ENCODE measurements at regions not wholly inside any gene's neighbourhood (a gene's known extent, or its start where the extent isn't known, plus 50 kb on each side); places are given as distances from the start of the nearest gene placed in this dataset.
"Not testable (repeated sequence)": the region's sequence is repeated elsewhere in the genome, so short reads cannot be mapped to it uniquely, and the experiment has no call there.

GRCh38 chr4:28475381-28475780, 1614.7 kb downstream of the STIM2 start:
- DNase-seq (ENCODE audit: low spot score), result no peak

- no peak for DNase-seq (ENCODE audit: low spot score)
Observed at GRCh38 chr4:28479666-28480065, 1619.0 kb downstream of the STIM2 start.

GRCh38 chr4:28481565-28481964, 1620.9 kb downstream of the STIM2 start:
- DNase-seq (ENCODE audit: low spot score), result no peak

GRCh38 chr4:28482580-28483270, 1622.1 kb downstream of the STIM2 start:
- DNase-seq (ENCODE audit: low spot score), result no peak

DNA sequence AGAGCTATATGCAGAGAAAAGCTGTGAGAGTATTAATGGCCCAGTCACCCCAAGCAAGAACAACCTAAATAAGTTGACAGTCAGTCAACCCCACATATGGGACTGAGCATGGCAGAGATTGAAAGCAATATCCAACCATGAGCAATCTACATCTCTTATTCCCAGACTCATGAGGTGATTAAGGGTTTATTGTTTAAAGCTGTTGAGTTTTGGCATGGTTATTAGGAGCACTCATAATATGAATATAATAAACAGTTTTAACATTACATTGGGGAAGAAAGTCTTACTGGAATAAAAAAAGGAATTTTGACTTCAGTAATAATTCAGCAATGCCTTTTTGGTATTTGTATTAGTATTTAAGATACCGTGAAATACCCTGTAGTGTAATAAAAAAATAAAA, 1627.4 kb downstream of the STIM2 start:
- no peak for DNase-seq (ENCODE audit: low spot score)

DNA sequence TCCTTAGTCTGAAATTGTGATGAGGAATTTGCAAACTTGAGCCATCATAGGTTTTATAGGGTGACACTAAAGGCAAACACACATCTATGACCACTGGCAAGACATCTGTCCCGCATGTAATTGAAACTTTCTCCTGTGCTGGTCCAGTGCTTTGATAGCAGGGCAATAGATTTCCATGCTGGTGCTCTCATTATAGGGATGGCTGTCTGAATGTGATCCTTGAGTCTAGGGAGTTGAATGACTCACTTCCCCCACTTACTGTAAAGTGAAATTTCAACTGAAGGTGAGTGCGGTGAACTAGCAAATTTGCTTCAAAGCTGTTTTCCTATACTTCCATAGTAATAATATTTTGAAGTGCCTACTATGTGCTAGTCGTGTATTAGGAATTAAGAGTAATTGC, 1630.0 kb downstream of the STIM2 start:
- no peak for DNase-seq (ENCODE audit: low spot score)

- no peak for DNase-seq (ENCODE audit: low spot score)
Observed at GRCh38 chr4:28505064-28505463, 1644.4 kb downstream of the STIM2 start.

- no peak for DNase-seq (ENCODE audit: low spot score)
Observed at GRCh38 chr4:28508636-28509035, 1648.0 kb downstream of the STIM2 start.

- DNase-seq (ENCODE audit: low spot score), result not testable (repeated sequence)
Observed at GRCh38 chr4:28514766-28515165, 1654.1 kb downstream of the STIM2 start.

GRCh38 chr4:28518561-28519165, 1658.0 kb downstream of the STIM2 start:
- no peak for DNase-seq (ENCODE audit: low spot score)

DNA sequence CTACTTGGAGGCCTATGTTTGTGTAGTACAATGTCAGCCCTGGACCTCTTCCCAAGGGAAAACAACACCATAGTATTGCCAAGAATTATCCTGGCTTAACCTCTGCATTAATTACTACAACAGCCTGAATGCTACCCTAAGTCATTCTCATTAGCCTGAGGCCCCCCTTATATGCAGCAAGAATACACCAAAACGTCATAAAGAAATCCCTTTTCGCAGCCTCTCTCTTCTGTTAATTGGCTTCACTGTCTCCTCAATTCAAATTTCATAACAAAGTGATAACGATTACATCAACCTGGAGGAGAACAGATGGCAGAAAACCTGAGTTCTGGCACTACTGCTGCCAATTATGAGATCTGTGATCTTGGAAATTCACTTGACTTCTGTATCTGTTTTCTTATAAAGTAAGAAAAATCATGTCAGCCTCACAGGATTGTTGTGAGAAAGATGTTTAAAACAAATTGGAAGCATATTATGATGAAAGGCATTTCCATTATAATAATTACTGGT, 1663.1 kb downstream of the STIM2 start:
- DNase-seq (ENCODE audit: low spot score), result no peak

DNA sequence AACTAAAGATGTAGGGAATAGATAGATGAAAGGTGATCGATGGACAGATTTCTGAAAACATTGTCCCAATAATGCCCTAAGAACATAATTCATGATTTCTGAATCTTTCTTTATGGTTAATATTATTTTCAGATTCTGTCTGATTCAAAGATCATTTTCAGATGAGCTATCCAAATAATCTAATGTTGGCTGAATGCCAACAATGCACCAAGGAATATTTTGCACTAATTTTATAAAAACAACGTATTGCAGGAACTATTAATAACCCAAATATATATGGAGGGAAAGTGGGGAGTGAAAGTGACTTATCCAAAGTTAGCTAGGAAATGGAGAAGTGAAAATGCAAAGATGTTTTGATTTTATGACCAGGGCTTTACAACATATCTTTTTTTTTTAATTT, 1675.5 kb downstream of the STIM2 start:
- no peak for DNase-seq (ENCODE audit: low spot score)

- DNase-seq (ENCODE audit: low spot score), result peak; percentile 11
Observed at GRCh38 chr4:28545986-28546385, 1685.3 kb downstream of the STIM2 start.

DNA sequence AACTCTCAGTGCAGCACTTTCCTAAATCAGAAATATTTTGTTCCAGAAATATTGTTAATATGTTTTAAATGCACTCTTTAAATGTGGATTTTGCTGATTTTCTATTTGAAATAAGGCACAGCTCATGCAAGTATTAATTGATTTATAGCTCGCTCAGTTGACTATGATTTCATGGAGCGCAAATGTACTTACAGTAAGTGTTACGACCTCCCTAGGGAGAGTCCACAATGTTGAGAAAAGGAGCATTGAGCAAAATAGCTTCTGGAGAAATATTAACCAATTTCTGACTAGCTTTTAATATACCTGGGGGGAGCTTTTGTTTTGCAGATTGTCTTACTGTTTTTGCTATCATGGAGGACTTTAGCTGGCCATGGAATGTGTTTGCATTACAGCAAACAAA, 1687.5 kb downstream of the STIM2 start:
- no peak for DNase-seq (ENCODE audit: low spot score)

GRCh38 chr4:28548594-28548993, 1688.0 kb downstream of the STIM2 start:
- DNase-seq (ENCODE audit: low spot score), result no peak

DNA sequence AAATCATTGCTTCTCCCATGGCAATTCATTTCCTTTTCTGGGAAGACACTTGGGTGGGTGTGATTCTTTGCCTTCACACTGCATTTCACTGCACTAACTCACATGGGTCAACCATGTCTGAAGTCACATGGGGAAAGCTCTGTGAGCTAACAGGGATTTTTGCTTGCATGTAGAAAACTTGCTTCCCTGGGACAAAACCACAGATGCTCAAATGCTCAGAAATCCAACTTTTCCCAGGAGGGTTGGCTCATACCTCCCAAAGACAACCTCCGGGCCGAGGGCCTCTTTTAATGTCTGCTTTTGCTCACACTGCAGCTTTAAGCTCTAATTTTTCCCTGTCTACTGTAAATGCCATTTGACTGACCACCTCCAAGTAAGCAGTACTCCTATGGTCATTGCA, 1695.2 kb downstream of the STIM2 start:
- no peak for DNase-seq (ENCODE audit: low spot score)

GRCh38 chr4:28557755-28558154, 1697.1 kb downstream of the STIM2 start:
- no peak for DNase-seq (ENCODE audit: low spot score)

GRCh38 chr4:28558895-28559294, 1698.3 kb downstream of the STIM2 start:
- no peak for DNase-seq (ENCODE audit: low spot score)

GRCh38 chr4:28562913-28563312, 1702.3 kb downstream of the STIM2 start:
- DNase-seq (ENCODE audit: low spot score), result no peak

DNA sequence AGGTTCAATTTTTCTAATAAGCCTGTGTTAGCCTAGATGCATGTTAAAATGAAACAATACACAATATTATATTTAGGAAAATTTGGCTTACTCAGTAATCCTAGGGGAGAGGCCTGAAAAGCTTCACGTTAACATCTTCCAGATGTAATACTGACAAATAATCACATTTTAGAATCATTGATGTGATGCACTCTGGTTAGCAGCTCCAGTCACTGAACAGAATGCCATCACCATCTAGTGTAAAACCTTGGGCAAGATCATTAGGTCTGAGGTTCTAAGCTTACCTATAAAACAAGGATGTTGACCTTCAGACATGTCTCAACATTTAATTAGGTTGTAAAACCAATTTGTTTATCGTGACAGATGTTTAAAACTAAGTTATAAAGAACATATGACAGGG, 1704.8 kb downstream of the STIM2 start:
- no peak for DNase-seq (ENCODE audit: low spot score)

DNA sequence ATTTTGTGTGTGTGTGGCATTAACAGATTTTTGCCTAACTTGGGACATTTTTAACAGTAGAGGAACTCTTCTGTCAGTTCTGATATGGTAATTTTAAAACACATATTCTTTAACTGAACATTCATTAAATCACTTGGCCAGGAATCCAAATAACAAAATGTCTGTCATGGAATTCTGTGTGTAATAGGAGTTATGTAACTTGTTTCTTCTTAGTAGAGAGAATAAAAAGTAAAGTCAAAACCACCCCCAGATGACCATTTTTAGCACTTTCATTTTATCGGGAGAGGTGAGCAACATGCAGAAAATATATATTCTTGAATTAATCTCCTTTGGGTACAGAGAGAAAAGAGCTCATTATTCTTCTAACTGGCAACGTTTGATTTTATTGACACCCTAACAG, 1740.3 kb downstream of the STIM2 start:
- no peak for DNase-seq (ENCODE audit: low spot score)

GRCh38 chr4:28621591-28621990, 1761.0 kb downstream of the STIM2 start:
- no peak for DNase-seq (ENCODE audit: low spot score)

DNA sequence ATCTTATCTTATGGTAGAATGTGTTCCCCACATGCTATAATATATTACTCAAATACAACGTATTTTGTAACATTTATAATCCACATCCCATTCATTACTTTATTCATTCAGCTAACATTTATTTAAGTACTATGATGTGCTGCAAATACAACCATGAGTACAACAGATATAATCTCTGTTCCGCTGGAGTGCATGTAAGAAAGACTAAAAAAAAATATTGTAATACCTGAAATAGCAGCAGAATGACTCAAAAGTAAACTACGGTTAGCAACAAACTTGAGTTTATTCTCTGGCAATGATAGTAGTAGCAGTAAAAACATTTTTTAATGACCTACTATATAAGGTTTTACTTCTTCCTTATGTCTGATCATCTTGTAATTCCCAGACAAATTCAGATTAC, 1776.3 kb downstream of the STIM2 start:
- DNase-seq (ENCODE audit: low spot score), result no peak

GRCh38 chr4:28639747-28640146, 1779.1 kb downstream of the STIM2 start:
- DNase-seq (ENCODE audit: low spot score), result no peak
